Vagina (tissue), 2 donors: ENCODE measurements at regions not wholly inside any gene's neighbourhood (a gene's known extent, or its start where the extent isn't known, plus 50 kb on each side); places are given as distances from the start of the nearest gene placed in this dataset.

ENCODE experiments used
- CTCF ChIP-seq, 3 experiments: fragments of 450-650 bp in 2 of 3; fragments of 200-600 bp in 1 of 3; sonication (generic) in 1 of 3; IDR thresholded peaks; one replicate each; pipeline ENCODE4 v1.5.1; 2017 to 2019; ENCODE audit warnings: antibody characterized with exemption in 3 of 3, mild to moderate bottlenecking in 2 of 3, moderate library complexity in 2 of 3
- POLR2A ChIP-seq, 2 donors: fragments of 450-650 bp; IDR thresholded peaks; one replicate each; pipeline ENCODE4 v1.6.1; 2017; ENCODE audit warnings: antibody characterized with exemption in 2 of 2, mild to moderate bottlenecking in 2 of 2, moderate library complexity in 2 of 2
- POLR2AphosphoS5 ChIP-seq, 2 donors: sonication (generic); formaldehyde crosslinking; IDR thresholded peaks; one replicate each; pipeline ENCODE4 v1.9.0; 2017; ENCODE audit warnings: antibody characterized with exemption in 2 of 2, mild to moderate bottlenecking in 2 of 2, low read depth in 1 of 2; ENCODE audit not compliant: insufficient read depth in 1 of 2

GRCh38 chr1:196030455-196030854 lies 577.8 kb downstream of the KCNT2 start:
- TF ChIP-seq CTCF (IDR thresholded peaks at IDR 0.05) = no peak
- TF ChIP-seq POLR2AphosphoS5 (IDR thresholded peaks at IDR 0.05; ENCODE audit: insufficient read depth in 1 of 2, low read depth in 1 of 2) = no peak
- no peak for TF ChIP-seq POLR2A (IDR thresholded peaks at IDR 0.05)
